Gastrocnemius medialis (tissue), 4 donors: ENCODE measurements at regions not wholly inside any gene's neighbourhood (a gene's known extent, or its start where the extent isn't known, plus 50 kb on each side); places are given as distances from the start of the nearest gene placed in this dataset.

ENCODE experiments used
- ATAC-seq, 2 donors: fragments of 150-250 bp; one replicate each; pipeline ENCODE4 v1.9.1; 2016
- DNase-seq, 2 donors: peaks; one replicate each; pipeline ENCODE4 v3.0.0-alpha.2; 2019
- H3K27ac ChIP-seq, 4 donors: fragments of 200-600 bp; sonication (generic); 1 replicate in 1 of 4; 2 replicates in 3 of 4; pipeline ENCODE4 v1.5.1; 2016 to 2018; ENCODE audit warnings: mild to moderate bottlenecking in 2 of 4, moderate library complexity in 1 of 4
- H3K27me3 ChIP-seq, 3 donors: fragments of 200-600 bp; sonication (generic) in 2 of 3; 1 replicate in 1 of 3; 2 replicates in 2 of 3; pipeline versions ENCODE4 v1.5.1 to v1.6.0; 2016 to 2019; ENCODE audit warnings: mild to moderate bottlenecking in 1 of 3, moderate library complexity in 1 of 3
- H3K36me3 ChIP-seq, 2 donors: fragments of 200-600 bp; sonication (generic) in 1 of 2; one replicate each; pipeline ENCODE4 v1.5.1; 2017 to 2018
- H3K4me1 ChIP-seq, 2 donors: fragments of 200-600 bp; sonication (generic) in 1 of 2; one replicate each; pipeline ENCODE4 v1.5.1; 2016 to 2017; ENCODE audit warnings: mild to moderate bottlenecking in 2 of 2
- H3K4me3 ChIP-seq, 4 donors: fragments of 200-600 bp; sonication (generic) in 3 of 4; 1 replicate in 1 of 4; 2 replicates in 3 of 4; pipeline ENCODE4 v1.5.1; 2016 to 2019; ENCODE audit warnings: mild to moderate bottlenecking in 2 of 4
- H3K9me3 ChIP-seq, 3 donors: fragments of 200-600 bp; sonication (generic) in 2 of 3; 1 replicate in 1 of 3; 2 replicates in 2 of 3; pipeline ENCODE4 v1.5.1; 2016 to 2019
- CTCF ChIP-seq, 5 experiments: fragments of 450-650 bp in 3 of 5; fragments of 200-600 bp in 2 of 5; sonication (generic) in 2 of 5; IDR thresholded peaks in 4 of 5; conservative IDR thresholded peaks in 1 of 5; 1 replicate in 4 of 5; 2 replicates in 1 of 5; pipeline ENCODE4 v1.5.1; 2016 to 2019; ENCODE audit warnings: antibody characterized with exemption in 5 of 5, mild to moderate bottlenecking in 3 of 5, moderate library complexity in 3 of 5
- POLR2A ChIP-seq, 2 donors: fragments of 450-650 bp; IDR thresholded peaks; one replicate each; pipeline ENCODE4 v1.6.1; 2017; ENCODE audit warnings: antibody characterized with exemption in 2 of 2, mild to moderate bottlenecking in 2 of 2, moderate library complexity in 2 of 2
- in situ Hi-C, 4 donors: fragments of 200-750 bp; cut with MboI; loops; one replicate each; pipeline versions ENCODE4 v1.15.0 to v1.8.0; 2017; ENCODE audit warnings: low sequenced_read_pairs in 4 of 4
- intact Hi-C: fragments of 100-400 bp; cut with DNase I; formaldehyde crosslinking; loops from one replicate; pipeline ENCODE4 v1.15.1; 2023; ENCODE audit warnings: low total_unique reads

GRCh38 chr4:123841447-123842121 is 445.0 kb downstream of the SPRY1 start:
- intact Hi-C loops (no loop called here), in situ Hi-C loops (loop anchor here in 2 of 4 donors (25.0 kb wide), 1 partner anchor 429 kb away; no protein-coding TSS in a partner anchor)
- Histone ChIP-seq H3K27ac (peak overlapping the region; percentile 14 to 70 (median 62)), H3K27me3 (no peaks in the 10 kb centered on the region), H3K4me1 (peaks cover 15 to 27% of the 10 kb centered on the region in 2 donors), H3K9me3 (no peaks in the 10 kb centered on the region), H3K4me3 (no peak overlapping the region), H3K36me3 (no peaks in the 10 kb centered on the region)
- ATAC-seq (peak; percentile 80 to 83), DNase-seq (peak in 1 of 2 donors; percentile 6)
- TF ChIP-seq POLR2A (IDR thresholded peaks at IDR 0.05) (no peak), CTCF (IDR thresholded peaks at IDR 0.05 in 4 of 5, conservative IDR thresholded peaks at IDR 0.05 in 1 of 5) (no peak)

- Histone ChIP-seq H3K27ac (peak overlapping the region in 1 of 4 donors; percentile 70), H3K4me1 (peaks cover 15 to 27% of the 10 kb centered on the region in 2 donors), H3K36me3 (no peaks in the 10 kb centered on the region), H3K9me3 (no peaks in the 10 kb centered on the region), H3K27me3 (no peaks in the 10 kb centered on the region), H3K4me3 (no peak overlapping the region)
- in situ Hi-C loops (loop anchor here in 2 of 4 donors (25.0 kb wide), 1 partner anchor 431 kb away; no protein-coding TSS in a partner anchor), intact Hi-C loops (no loop called here)
- ATAC-seq (no peak), DNase-seq (no peak)
- TF ChIP-seq POLR2A (IDR thresholded peaks at IDR 0.05) (no peak), CTCF (IDR thresholded peaks at IDR 0.05 in 4 of 5, conservative IDR thresholded peaks at IDR 0.05 in 1 of 5) (no peak)
Measured at GRCh38 chr4:123843137-123843536, 446.5 kb downstream of the SPRY1 start.

- Histone ChIP-seq H3K9me3 (no peaks in the 10 kb centered on the region), H3K4me1 (peaks cover 20 to 28% of the 10 kb centered on the region in 2 donors), H3K27me3 (no peaks in the 10 kb centered on the region), H3K36me3 (no peaks in the 10 kb centered on the region), H3K4me3 (peak overlapping the region in 1 of 4 donors; percentile 7), H3K27ac (peak overlapping the region in 1 of 4 donors; percentile 55)
- ATAC-seq: no peak
- no peak for DNase-seq
- intact Hi-C loops (no loop called here), in situ Hi-C loops (loop anchor here in 2 of 4 donors (25.0 kb wide), 1 partner anchor 432 kb away; no protein-coding TSS in a partner anchor)
- TF ChIP-seq CTCF (IDR thresholded peaks at IDR 0.05 in 4 of 5, conservative IDR thresholded peaks at IDR 0.05 in 1 of 5): no peak
- TF ChIP-seq POLR2A (IDR thresholded peaks at IDR 0.05): no peak
Measured at GRCh38 chr4:123844374-123844773, 447.8 kb downstream of the SPRY1 start.

GRCh38 chr4:123846092-123846491 is 449.5 kb downstream of the SPRY1 start:
- Histone ChIP-seq H3K27ac (no peak overlapping the region), H3K27me3 (no peaks in the 10 kb centered on the region), H3K4me3 (no peak overlapping the region), H3K4me1 (peaks cover 18% of the 10 kb centered on the region in 2 donors), H3K36me3 (no peaks in the 10 kb centered on the region), H3K9me3 (no peaks in the 10 kb centered on the region)
- DNase-seq (no peak), ATAC-seq (no peak)
- TF ChIP-seq CTCF (IDR thresholded peaks at IDR 0.05 in 4 of 5, conservative IDR thresholded peaks at IDR 0.05 in 1 of 5) (no peak), POLR2A (IDR thresholded peaks at IDR 0.05) (no peak)
- intact Hi-C loops: no loop called here
- in situ Hi-C loops: loop anchor here in 2 of 4 donors (25.0 kb wide), 1 partner anchor 434 kb away; no protein-coding TSS in a partner anchor
